GM18499 (cell line): ENCODE measurements at regions not wholly inside any gene's neighbourhood (a gene's known extent, or its start where the extent isn't known, plus 50 kb on each side); places are given as distances from the start of the nearest gene placed in this dataset.
A peak's percentile ranks its signal among the peaks of the same experiment; 100 is the strongest.
"Not testable (repeated sequence)": the region's sequence is repeated elsewhere in the genome, so short reads cannot be mapped to it uniquely, and the experiment has no call there.

Source experiments
- ATAC-seq: cut with Tn5 transposase; IDR thresholded peaks from one replicate; pipeline ENCODE4 v1.9.1; 2021; ENCODE audit warnings: moderate number of reproducible peaks; ENCODE audit not compliant: insufficient read depth, unreplicated experiment

- ATAC-seq: not testable (repeated sequence)
These were observed 73.8 kb upstream of the KIF2A start for GRCh38 chr5:62232218-62232617.

DNA sequence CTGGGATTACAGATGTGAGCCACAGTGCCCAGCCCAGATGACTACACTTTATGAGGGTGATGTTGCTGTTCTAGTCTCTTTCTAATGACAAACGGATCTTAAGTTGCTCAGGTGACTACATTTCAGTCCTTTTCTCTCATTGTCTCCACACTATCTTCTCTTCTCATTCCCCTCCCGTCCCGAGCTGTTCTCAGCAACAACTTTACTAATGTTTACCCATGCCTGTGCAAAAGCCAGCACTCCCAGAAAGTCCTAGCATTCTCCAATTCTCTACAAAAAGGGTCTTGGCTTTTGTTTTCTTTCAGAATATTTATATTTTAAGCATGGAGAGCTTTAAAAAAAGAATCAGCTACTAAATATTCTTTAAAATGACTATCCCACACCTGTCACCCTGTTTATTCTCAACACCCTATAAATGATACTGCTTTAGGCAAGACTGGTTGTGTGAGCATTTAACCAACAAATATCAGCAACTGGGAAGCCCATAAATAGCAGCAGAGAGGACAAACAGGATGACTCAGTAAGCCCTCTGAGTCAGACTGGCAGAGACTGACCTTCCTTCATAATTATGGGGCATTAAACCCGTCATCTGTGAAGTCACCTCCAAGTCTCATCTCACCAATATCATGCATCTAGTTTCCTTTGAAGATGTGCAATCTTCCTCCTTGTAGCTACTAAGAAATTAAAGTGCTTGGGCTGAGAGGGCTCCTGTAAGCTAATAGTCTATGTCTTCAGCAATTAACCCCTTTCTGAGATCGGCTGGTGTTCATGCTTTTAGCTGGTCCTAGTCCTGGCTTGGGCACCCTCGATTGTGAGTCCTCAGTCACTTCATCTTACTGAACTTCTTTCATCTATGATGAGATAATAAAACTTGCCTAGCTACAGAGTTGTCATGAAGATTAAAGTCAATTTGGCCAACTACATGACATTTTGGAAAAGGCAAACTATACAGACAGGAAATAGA, 72.6 kb upstream of the KIF2A start:
- ATAC-seq: peak; percentile 53

- not testable (repeated sequence) for ATAC-seq
These were observed 69.4 kb upstream of the KIF2A start for GRCh38 chr5:62236593-62236992.

DNA sequence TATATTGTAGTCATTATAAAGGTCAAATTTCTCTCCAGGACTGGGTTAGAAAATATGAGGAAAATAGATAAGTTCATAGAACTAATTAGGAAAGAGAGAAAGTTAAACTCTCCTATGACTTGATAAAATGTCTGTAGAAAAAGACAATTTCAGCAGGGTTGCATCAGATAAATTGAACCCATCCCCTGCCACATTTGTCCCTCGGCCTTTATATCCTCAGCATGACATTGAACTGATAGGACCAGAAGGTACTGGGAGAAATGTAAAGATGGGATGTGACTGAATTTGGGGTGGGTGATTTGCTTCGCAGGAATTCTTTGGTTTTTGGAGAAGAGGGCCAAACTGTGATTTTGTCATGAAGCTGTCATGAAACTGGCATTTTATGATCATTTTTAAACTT, 68.1 kb upstream of the KIF2A start:
- not testable (repeated sequence) for ATAC-seq

DNA sequence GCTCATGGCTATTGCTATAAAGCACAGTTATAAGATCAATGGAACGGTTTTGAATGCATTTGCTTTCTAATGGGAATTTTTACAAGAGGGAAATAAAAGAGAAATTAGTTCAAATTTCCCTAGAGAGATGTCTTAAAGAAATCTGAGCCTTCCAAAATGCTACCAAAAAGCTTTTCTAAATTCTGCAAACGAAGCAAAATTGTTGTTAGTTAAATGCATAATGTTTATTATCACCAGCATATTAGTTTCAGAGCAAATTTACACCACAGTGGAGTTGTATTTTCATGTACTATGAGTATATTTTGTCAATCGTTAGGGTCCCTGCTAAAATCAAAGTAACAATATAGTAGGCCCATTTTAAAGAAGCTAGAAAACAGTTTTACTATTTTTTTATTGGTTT, 67.4 kb upstream of the KIF2A start:
- not testable (repeated sequence) for ATAC-seq

DNA sequence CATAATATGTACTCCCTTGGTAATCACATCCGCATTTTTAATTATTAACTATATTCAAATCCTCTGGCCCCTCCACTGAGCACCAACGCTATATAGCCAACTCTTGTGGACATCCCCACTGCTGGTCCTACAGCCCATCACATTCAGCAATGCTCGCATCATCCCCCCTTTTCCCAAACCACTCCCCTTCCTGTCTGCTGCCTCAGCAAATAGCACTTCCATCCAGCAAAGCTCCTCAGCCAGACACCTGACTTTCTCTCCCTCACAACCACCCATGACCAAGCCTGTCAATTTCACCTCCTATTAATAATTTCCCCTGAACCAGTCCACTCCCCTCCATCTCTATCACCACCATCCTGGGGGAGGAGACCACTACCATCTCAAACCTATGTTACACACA, 65.5 kb upstream of the KIF2A start:
- ATAC-seq: not testable (repeated sequence)

GRCh38 chr5:62242000-62242399, 64.0 kb upstream of the KIF2A start:
- not testable (repeated sequence) for ATAC-seq

DNA sequence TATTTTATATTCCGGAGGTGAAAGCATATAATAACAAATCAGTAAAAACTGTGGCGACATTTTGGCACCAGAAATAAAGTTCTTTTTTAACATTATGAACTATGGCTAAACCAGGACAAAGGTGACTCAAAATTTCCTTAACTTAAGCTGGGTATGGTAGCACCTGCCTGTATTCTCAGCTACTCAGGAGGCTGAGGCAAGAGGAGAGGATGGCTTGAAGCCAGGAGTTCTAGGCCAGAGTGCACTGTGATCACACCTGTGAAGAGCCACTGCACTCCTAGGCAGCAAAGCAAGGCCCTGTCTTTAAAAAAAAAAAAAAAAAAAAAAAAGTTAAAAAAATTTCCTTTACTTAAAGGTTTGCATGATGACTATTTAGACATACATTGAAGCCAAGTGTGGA, 63.0 kb upstream of the KIF2A start:
- not testable (repeated sequence) for ATAC-seq

DNA sequence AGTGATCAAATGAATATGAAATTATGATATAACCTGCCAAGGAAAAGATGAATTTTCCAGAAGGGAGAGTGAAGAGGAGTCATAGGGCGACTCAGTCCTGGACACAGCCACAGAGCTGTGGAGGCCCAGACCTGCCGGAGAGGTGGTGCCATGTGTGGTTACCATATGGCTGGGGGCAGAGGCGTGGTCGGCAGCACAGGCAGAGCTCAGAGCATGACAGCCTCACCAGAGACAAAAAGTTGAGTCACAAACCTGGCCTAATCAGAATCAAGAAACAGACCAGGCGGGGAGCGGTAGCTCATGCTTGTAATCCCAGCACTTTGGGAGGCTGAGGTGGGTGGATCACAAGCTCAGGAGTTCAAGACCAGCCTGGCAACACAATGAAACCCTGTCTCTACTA, 57.8 kb upstream of the KIF2A start:
- not testable (repeated sequence) for ATAC-seq

- ATAC-seq: not testable (repeated sequence)
These were observed 55.9 kb upstream of the KIF2A start for GRCh38 chr5:62250085-62250484.

DNA sequence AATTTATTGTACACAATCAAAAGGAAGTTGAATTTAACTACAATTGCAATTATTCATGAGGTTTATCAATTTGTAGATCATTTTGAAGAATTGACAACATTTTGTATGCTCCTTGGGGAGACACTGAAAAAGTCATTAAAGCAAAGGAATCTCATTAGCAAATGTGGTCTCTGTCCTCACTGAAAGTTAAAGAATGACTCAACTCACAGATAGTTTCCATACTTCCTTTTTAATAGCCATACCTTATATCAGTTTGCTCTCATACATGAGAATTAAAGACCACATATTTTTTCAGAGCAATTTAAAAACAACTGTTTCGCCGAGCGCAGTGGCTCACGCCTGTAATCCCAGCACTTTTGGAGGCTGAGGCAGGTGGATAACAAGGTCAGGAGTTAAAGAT, 55.1 kb upstream of the KIF2A start:
- ATAC-seq: not testable (repeated sequence)

DNA sequence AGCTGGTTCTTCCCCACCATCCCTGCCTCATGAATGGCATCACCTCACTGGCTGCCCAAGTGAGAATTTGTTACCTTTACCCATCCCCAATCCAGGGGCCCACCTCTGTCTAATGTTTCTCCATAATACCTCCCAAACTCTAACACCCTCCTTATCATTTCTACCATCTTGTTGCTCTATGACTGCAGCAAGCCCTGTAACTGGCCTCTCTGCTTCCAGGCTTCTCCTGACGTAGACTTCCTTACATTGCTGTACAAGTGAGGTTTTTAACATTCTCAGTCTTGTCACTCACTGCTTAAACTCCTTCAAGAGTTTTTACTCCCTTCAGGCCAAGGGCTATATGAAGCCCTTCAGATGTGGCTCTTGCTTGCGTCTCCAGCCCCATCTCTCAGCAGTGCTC, 53.5 kb upstream of the KIF2A start:
- ATAC-seq: not testable (repeated sequence)

- ATAC-seq: not testable (repeated sequence)
These were observed 50.5 kb upstream of the KIF2A start for GRCh38 chr5:62255551-62255950.

GRCh38 chr5:62256161-62257019, 49.6 kb upstream of the KIF2A start:
- peak; percentile 28 for ATAC-seq
